ENCODE measurements at regions not wholly inside any gene's neighbourhood (a gene's known extent, or its start where the extent isn't known, plus 50 kb on each side); places are given as distances from the start of the nearest gene placed in this dataset.
A peak's percentile ranks its signal among the peaks of the same experiment; 100 is the strongest.

DNA sequence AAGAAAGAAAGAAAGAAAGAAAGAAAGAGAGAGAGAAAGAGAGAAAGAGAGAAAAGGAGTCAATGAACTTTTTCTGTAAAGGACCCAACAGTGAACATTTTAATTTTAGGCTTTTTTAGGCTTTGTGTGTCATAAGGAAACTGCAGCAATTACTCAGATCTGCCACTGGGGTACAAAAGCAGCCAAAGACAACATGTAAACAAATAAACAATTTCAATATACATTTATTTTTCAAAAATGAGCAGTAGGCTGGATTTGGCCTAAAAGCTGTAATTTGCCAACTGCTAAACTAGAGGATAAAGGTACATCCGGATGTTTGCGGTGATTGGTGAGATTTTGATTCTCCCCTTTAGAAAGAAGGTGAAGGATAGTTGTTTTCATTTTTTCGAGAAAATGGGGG, 143.6 kb downstream of the CEMIP2 start:
- TF ChIP-seq, protein P1, sequence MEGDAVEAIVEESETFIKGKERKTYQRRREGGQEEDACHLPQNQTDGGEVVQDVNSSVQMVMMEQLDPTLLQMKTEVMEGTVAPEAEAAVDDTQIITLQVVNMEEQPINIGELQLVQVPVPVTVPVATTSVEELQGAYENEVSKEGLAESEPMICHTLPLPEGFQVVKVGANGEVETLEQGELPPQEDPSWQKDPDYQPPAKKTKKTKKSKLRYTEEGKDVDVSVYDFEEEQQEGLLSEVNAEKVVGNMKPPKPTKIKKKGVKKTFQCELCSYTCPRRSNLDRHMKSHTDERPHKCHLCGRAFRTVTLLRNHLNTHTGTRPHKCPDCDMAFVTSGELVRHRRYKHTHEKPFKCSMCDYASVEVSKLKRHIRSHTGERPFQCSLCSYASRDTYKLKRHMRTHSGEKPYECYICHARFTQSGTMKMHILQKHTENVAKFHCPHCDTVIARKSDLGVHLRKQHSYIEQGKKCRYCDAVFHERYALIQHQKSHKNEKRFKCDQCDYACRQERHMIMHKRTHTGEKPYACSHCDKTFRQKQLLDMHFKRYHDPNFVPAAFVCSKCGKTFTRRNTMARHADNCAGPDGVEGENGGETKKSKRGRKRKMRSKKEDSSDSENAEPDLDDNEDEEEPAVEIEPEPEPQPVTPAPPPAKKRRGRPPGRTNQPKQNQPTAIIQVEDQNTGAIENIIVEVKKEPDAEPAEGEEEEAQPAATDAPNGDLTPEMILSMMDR (conservative IDR thresholded peaks at IDR 0.05) = peak; percentile 35
- TF ChIP-seq ZFX (IDR thresholded peaks at IDR 0.05) = no peak
